Liver (tissue), 8 donors: ENCODE measurements at regions not wholly inside any gene's neighbourhood (a gene's known extent, or its start where the extent isn't known, plus 50 kb on each side); places are given as distances from the start of the nearest gene placed in this dataset.

Source experiments
- DNase-seq: peaks from one replicate; pipeline ENCODE4 v3.0.0-alpha.2; 2017; ENCODE audit warnings: low spot score
- H3K27ac ChIP-seq, 2 donors: one replicate each; pipeline ENCODE4 v1.7.0; 2013; ENCODE audit warnings: inconsistent platforms in 2 of 2, low read length in 2 of 2, control low read depth in 1 of 2, low read depth in 1 of 2, mild to moderate bottlenecking in 1 of 2
- H3K27me3 ChIP-seq, 4 donors: one replicate each; pipeline versions ENCODE4 v1.6.1 to v1.7.0; 2013; ENCODE audit warnings: low read length in 3 of 4, inconsistent platforms in 1 of 4, mild to moderate bottlenecking in 1 of 4, moderate library complexity in 1 of 4; ENCODE audit not compliant: control insufficient read depth in 4 of 4, insufficient read depth in 4 of 4
- H3K36me3 ChIP-seq, 4 donors: one replicate each; pipeline versions ENCODE4 v1.6.1 to v1.7.0; 2013; ENCODE audit warnings: low read length in 3 of 4, mild to moderate bottlenecking in 3 of 4, low read depth in 1 of 4, moderate library complexity in 1 of 4; ENCODE audit not compliant: control insufficient read depth in 4 of 4, insufficient read depth in 3 of 4
- H3K4me1 ChIP-seq, 4 donors: one replicate each; pipeline versions ENCODE4 v1.6.1 to v1.7.0; 2013; ENCODE audit warnings: low read length in 3 of 4, mild to moderate bottlenecking in 3 of 4, moderate library complexity in 1 of 4; ENCODE audit not compliant: control insufficient read depth in 4 of 4, insufficient read depth in 4 of 4
- H3K4me3 ChIP-seq, 3 donors: one replicate each; pipeline versions ENCODE4 v1.6.1 to v1.7.0; 2013; ENCODE audit warnings: low read length in 3 of 3, control low read depth in 1 of 3, low read depth in 1 of 3, mild to moderate bottlenecking in 1 of 3
- H3K9ac ChIP-seq, 2 donors: one replicate each; pipeline ENCODE4 v1.7.0; 2013; ENCODE audit warnings: low read length in 2 of 2, mild to moderate bottlenecking in 2 of 2, moderate library complexity in 2 of 2, control low read depth in 1 of 2, low read depth in 1 of 2
- H3K9me3 ChIP-seq, 4 donors: one replicate each; pipeline versions ENCODE4 v1.6.1 to v1.7.0; 2013; ENCODE audit warnings: low read length in 3 of 4; ENCODE audit not compliant: control insufficient read depth in 4 of 4
- CTCF ChIP-seq: fragments of 150-350 bp; IDR thresholded peaks from 2 replicates; pipeline ENCODE4 v1.5.1; 2017; ENCODE audit warnings: improper control_type of control experiment, low read depth, low read length; ENCODE audit not compliant: missing input control
- EGR1 ChIP-seq, 2 donors: IDR thresholded peaks; 2 replicates each; pipeline ENCODE4 v1.6.1; 2016 to 2018; ENCODE audit warnings: antibody characterized with exemption in 2 of 2, low read depth in 2 of 2
- FOXA1 ChIP-seq: IDR thresholded peaks from 2 replicates; pipeline ENCODE4 v1.6.1; 2016; ENCODE audit warnings: antibody characterized with exemption
- FOXA2 ChIP-seq: IDR thresholded peaks from 2 replicates; pipeline ENCODE4 v1.6.1; 2016; ENCODE audit warnings: antibody characterized with exemption
- GABPA ChIP-seq, 2 donors: IDR thresholded peaks in 1 of 2; conservative IDR thresholded peaks in 1 of 2; 2 replicates each; pipeline ENCODE4 v1.6.1; 2016; ENCODE audit warnings: antibody characterized with exemption in 2 of 2, mild to moderate bottlenecking in 1 of 2, moderate library complexity in 1 of 2
- HNF4A ChIP-seq, 2 donors: conservative IDR thresholded peaks; 2 replicates each; pipeline ENCODE4 v1.6.1; 2016; ENCODE audit warnings: antibody characterized with exemption in 2 of 2, mild to moderate bottlenecking in 2 of 2
- HNF4G ChIP-seq: IDR thresholded peaks from 2 replicates; pipeline ENCODE4 v1.6.1; 2016; ENCODE audit warnings: antibody characterized with exemption
- MAX ChIP-seq: IDR thresholded peaks from 2 replicates; pipeline ENCODE4 v1.6.1; 2016; ENCODE audit warnings: antibody characterized with exemption
- RAD21 ChIP-seq, 2 donors: IDR thresholded peaks; 2 replicates each; pipeline ENCODE4 v1.6.1; 2016; ENCODE audit warnings: antibody characterized with exemption in 2 of 2, mild to moderate bottlenecking in 2 of 2
- TAF1 ChIP-seq: conservative IDR thresholded peaks from 2 replicates; pipeline ENCODE4 v1.6.1; 2016; ENCODE audit warnings: antibody characterized with exemption, mild to moderate bottlenecking
- ZBTB33 ChIP-seq: IDR thresholded peaks from 2 replicates; pipeline ENCODE4 v1.6.1; 2016; ENCODE audit warnings: antibody characterized with exemption
- WGBS: extraction: QIAGEN DNeasy Blood & Tissue Kit; methylation state at CpG from one replicate; pipeline ENCODE4 v1.1.7; 2013; 5-methylcytosine and 5-hydroxymethylcytosine counted together
- TF ChIP-seq, protein P1 (sequence below): IDR thresholded peaks from 2 replicates; pipeline ENCODE4 v1.6.1; 2016; ENCODE audit warnings: antibody characterized with exemption
- TF ChIP-seq, protein P2 (sequence below): IDR thresholded peaks from 2 replicates; pipeline ENCODE4 v1.6.1; 2016; ENCODE audit warnings: antibody characterized with exemption, mild to moderate bottlenecking
- donor health status: healthy.
- donor health status: healthy.
- donor health status: healthy.
- donor health status: healthy.
- donor health status: healthy.

DNA sequence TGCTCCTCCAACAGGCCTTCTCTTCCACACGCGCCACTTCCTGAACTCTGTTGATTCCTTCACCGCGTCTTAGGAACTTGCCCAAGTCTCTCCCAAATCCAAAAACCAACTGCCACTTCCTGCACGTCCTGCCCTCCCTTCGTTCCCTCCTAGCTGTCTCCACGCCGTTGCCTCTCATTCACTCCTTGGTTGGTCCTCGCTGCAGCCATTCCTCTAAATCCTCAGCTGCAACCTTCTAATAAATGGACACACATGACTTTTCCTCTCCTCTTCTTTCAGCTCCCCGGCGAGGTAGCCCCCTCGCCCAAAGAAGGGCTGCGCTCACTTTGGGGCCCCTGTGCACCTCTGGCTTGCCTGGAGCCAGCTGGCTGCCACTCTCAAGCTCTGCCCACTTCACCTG lies 110.2 kb downstream of the XRCC2 start:
- Histone ChIP-seq H3K27me3 (no peaks in the 10 kb centered on the region), H3K27ac (no peak overlapping the region), H3K4me3 (no peak overlapping the region), H3K9ac (no peak overlapping the region), H3K9me3 (no peaks in the 10 kb centered on the region), H3K36me3 (no peaks in the 10 kb centered on the region), H3K4me1 (no peaks in the 10 kb centered on the region)
- WGBS: 74% methylated on average over 13 of the region's 13 CpGs
- no peak for DNase-seq
- TF ChIP-seq CTCF: no peak
- TF ChIP-seq, protein P1, sequence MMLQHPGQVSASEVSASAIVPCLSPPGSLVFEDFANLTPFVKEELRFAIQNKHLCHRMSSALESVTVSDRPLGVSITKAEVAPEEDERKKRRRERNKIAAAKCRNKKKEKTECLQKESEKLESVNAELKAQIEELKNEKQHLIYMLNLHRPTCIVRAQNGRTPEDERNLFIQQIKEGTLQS: no peak
- no peak for TF ChIP-seq RAD21 (IDR thresholded peaks at IDR 0.05)

DNA sequence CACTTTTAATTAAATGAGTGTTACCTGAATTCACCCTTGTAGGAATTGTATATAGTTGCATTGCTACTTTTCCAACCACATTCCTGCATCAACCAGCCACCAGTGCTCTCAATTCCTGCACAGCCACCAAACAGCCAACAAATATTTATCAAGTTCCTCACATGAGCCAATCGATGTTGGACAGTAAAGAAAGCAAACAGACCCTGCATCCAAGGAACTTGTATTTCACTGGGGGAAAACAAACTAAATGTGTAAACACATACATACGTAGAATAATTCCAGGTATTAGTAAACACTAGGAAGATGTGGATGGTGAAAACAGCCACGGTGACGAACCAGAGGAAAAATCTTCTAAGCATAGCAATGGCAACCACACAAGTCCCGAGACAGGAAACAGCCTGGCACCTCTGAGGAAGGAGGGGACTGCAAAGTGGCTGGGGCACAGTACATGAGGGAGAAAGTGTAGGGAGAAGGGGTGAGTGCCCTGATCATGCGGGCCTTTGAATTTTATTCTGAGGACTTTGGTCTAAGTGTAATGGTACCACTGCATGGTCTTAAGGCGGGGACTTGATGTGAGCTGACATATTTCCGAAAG lies 111.2 kb downstream of the XRCC2 start:
- TF ChIP-seq FOXA1 (no peak), TAF1 (no peak), HNF4G (no peak), MAX (no peak), EGR1 (IDR thresholded peaks at IDR 0.05; ENCODE audit: low read depth in 2 of 2) (no peak), FOXA2 (no peak), GABPA (IDR thresholded peaks at IDR 0.05 in 1 of 2, conservative IDR thresholded peaks at IDR 0.05 in 1 of 2) (no peak), HNF4A (conservative IDR thresholded peaks at IDR 0.05) (no peak), CTCF (no peak), ZBTB33 (no peak)
- TF ChIP-seq, protein P2, sequence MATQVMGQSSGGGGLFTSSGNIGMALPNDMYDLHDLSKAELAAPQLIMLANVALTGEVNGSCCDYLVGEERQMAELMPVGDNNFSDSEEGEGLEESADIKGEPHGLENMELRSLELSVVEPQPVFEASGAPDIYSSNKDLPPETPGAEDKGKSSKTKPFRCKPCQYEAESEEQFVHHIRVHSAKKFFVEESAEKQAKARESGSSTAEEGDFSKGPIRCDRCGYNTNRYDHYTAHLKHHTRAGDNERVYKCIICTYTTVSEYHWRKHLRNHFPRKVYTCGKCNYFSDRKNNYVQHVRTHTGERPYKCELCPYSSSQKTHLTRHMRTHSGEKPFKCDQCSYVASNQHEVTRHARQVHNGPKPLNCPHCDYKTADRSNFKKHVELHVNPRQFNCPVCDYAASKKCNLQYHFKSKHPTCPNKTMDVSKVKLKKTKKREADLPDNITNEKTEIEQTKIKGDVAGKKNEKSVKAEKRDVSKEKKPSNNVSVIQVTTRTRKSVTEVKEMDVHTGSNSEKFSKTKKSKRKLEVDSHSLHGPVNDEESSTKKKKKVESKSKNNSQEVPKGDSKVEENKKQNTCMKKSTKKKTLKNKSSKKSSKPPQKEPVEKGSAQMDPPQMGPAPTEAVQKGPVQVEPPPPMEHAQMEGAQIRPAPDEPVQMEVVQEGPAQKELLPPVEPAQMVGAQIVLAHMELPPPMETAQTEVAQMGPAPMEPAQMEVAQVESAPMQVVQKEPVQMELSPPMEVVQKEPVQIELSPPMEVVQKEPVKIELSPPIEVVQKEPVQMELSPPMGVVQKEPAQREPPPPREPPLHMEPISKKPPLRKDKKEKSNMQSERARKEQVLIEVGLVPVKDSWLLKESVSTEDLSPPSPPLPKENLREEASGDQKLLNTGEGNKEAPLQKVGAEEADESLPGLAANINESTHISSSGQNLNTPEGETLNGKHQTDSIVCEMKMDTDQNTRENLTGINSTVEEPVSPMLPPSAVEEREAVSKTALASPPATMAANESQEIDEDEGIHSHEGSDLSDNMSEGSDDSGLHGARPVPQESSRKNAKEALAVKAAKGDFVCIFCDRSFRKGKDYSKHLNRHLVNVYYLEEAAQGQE: no peak
- TF ChIP-seq, protein P1: no peak
- Histone ChIP-seq H3K27me3 (no peaks in the 10 kb centered on the region), H3K36me3 (no peaks in the 10 kb centered on the region), H3K9ac (no peak overlapping the region), H3K9me3 (no peaks in the 10 kb centered on the region), H3K4me1 (no peaks in the 10 kb centered on the region), H3K27ac (no peak overlapping the region), H3K4me3 (no peak overlapping the region)
- 61% methylated on average over 8 of the region's 8 CpGs for WGBS
- DNase-seq: no peak
